B cell (primary cell): ENCODE measurements at regions not wholly inside any gene's neighbourhood (a gene's known extent, or its start where the extent isn't known, plus 50 kb on each side); places are given as distances from the start of the nearest gene placed in this dataset.

ENCODE experiments used
- CTCF ChIP-seq: fragments of 200-600 bp; IDR thresholded peaks from one replicate; pipeline ENCODE4 v1.8.0; 2022; ENCODE audit warnings: antibody characterized with exemption, mild to moderate bottlenecking
- EZH2 ChIP-seq: IDR thresholded peaks from 2 replicates; pipeline ENCODE4 v1.6.1; 2012; ENCODE audit warnings: borderline replicate concordance, low read depth, mild to moderate bottlenecking, moderate library complexity, low read length; ENCODE audit not compliant: insufficient read depth, poor library complexity, severe bottlenecking

GRCh38 chrX:97682991-97683840, 799.5 kb downstream of the RPA4 start:
- TF ChIP-seq CTCF (no peak), EZH2 (no peak)
